Frontal cortex (tissue), 3 donors: ENCODE measurements at regions not wholly inside any gene's neighbourhood (a gene's known extent, or its start where the extent isn't known, plus 50 kb on each side); places are given as distances from the start of the nearest gene placed in this dataset.
"Not testable (repeated sequence)": the region's sequence is repeated elsewhere in the genome, so short reads cannot be mapped to it uniquely, and the experiment has no call there.

ENCODE experiments used
- DNase-seq, 2 donors: peaks; one replicate each; pipeline ENCODE4 v3.0.0; 2012; ENCODE audit warnings: low spot score in 2 of 2
- FAIRE-seq: peaks from 2 replicates; lab custom pipeline; 2012; peaks lifted over from hg19 to GRCh38; lab: Jason Lieb, UNC
- donor health status: control.
- donor health status: control.
- donor health status: control.

GRCh38 chr14:28245216-28245615 is 521.4 kb upstream of the FOXG1 start:
- FAIRE-seq (no peak), DNase-seq (no peak)

- no peak for FAIRE-seq
These were observed 519.1 kb upstream of the FOXG1 start for GRCh38 chr14:28247491-28247890.

GRCh38 chr14:28252124-28252523 is 514.5 kb upstream of the FOXG1 start:
- FAIRE-seq, DNase-seq: not testable (repeated sequence)

More at GRCh38 chr14:28247491-28247890, 519.1 kb upstream of the FOXG1 start:
- no peak for DNase-seq

- DNase-seq (no peak), FAIRE-seq (no peak)
These were observed 511.8 kb upstream of the FOXG1 start for GRCh38 chr14:28254768-28255167.

DNA sequence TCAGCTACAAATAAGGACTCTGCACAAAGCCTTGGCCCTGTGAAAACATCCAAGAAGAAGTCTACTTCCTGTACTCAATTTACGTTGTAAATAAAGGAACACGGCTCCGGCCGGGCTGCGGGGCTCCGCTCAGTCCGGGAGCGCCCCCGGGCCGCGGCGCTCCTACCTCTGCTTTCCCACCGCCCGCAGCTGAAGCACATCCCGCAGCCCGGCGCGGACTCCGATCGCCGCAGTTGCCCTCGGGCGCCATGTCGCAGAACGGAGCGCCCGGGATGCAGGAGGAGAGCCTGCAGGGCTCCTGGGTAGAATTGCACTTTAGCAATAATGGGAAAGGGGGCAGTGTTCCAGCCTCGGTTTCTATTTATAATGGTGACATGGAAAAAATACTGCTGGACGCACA is 502.3 kb upstream of the FOXG1 start:
- DNase-seq (no peak), FAIRE-seq (no peak)

DNA sequence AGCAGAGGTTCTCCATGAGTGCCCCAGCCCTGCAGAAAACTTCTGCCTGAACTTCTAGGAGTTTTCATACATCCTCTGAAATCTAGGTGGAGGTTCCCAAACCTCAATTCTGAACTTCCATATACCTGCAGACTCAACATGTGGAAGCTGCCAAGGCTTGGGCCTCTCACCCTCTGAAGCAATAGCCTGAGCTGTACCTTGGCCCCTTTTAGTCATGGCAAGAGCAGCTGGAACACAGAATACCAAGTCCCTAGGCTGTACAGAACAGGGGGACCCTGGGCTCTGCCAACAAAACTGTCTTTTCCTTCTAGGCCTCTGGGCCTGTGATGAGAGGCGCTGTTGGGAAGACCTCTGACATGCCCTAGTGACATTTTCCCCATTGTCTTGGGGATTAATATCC is 494.3 kb upstream of the FOXG1 start:
- FAIRE-seq (no peak), DNase-seq (no peak)

- no peak for DNase-seq
- FAIRE-seq, result no peak
These were observed 486.1 kb upstream of the FOXG1 start for GRCh38 chr14:28280530-28280929.

GRCh38 chr14:28280997-28281598 is 485.5 kb upstream of the FOXG1 start:
- DNase-seq (no peak), FAIRE-seq (no peak)

DNA sequence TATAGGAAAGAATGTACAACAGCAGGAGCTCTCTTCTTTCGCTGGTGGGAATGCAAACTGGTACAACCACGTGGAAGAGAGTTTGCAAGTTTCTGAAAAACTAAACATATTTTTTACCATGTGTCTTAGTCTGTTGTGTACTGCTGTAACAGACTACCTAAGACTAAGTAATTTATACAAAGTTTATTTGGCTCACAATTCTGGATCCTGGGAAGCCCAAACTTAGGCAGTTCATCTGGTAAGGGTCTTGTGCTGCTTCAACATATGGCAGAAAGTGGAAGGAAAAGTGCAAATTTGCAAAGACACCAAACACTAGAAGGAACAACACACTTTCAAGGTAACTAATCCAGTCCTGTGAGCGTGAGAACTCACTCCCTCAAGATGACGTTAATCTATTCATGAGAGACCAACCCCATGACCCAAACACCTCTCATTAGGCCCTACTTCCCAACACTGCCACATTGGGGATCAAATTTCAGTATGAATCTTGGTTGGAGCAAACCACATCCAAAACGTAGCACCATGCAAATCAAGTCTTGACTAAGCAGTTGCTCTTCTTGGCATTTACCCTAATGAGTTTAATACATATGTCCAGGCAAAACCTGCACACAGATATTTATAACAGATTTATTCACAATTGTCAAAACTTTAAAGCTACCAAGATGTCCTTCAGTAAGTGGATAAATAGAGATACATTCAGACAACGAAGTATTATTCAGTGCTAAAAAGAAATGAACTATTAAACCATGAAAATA is 481.9 kb upstream of the FOXG1 start:
- DNase-seq (no peak), FAIRE-seq (no peak)

- no peak for FAIRE-seq
- DNase-seq, result no peak
These were observed 471.6 kb upstream of the FOXG1 start for GRCh38 chr14:28294834-28295440.

GRCh38 chr14:28297559-28297958 is 469.0 kb upstream of the FOXG1 start:
- no peak for FAIRE-seq
- no peak for DNase-seq

GRCh38 chr14:28298156-28298555 is 468.4 kb upstream of the FOXG1 start:
- DNase-seq (no peak), FAIRE-seq (no peak)

DNA sequence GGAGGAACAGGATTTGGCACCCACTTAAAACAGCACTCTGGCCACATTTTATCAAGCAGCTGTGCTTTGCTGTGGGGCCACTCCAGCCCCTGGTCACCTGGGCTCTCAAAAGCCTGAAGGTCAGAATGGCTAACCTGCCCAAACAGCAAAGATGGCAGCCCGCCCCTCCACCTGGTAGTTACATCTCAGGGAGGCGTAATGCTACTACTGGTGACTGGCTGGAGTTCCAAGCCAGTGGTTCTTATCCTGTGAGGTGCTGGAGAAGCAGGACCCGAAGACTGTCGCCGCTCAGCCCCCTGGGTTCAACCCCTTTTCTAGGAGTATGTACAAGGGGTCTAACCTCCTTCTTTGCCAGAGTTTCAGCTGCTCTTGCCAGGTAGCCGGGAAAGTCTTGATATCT is 467.4 kb upstream of the FOXG1 start:
- FAIRE-seq (no peak), DNase-seq (no peak)

- FAIRE-seq (no peak), DNase-seq (no peak)
These were observed 466.2 kb upstream of the FOXG1 start for GRCh38 chr14:28300356-28300755.

DNA sequence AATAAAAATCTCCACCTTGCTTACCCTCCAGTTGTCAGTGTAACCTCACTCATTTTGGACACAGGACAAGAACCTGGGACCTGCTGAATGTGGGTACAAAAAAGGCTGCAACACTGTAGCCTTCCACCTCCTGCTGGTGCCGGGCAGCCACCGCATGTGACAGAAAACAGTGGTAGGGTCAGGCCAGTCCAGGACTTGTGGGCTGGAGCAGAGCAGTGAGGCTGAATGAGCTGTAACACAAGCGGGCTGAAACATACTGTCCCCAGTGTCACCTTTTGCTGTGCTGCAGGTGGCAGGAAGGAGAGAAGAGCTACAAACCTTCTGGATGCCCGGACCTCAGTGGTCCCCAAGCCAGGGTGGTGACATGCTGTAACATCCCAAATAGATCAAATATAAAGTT is 465.4 kb upstream of the FOXG1 start:
- FAIRE-seq (no peak), DNase-seq (no peak)

- FAIRE-seq, result no peak
- DNase-seq, result no peak
These were observed 463.3 kb upstream of the FOXG1 start for GRCh38 chr14:28303248-28303647.

- FAIRE-seq, result no peak
- DNase-seq, result no peak
These were observed 460.6 kb upstream of the FOXG1 start for GRCh38 chr14:28305938-28306337.

DNA sequence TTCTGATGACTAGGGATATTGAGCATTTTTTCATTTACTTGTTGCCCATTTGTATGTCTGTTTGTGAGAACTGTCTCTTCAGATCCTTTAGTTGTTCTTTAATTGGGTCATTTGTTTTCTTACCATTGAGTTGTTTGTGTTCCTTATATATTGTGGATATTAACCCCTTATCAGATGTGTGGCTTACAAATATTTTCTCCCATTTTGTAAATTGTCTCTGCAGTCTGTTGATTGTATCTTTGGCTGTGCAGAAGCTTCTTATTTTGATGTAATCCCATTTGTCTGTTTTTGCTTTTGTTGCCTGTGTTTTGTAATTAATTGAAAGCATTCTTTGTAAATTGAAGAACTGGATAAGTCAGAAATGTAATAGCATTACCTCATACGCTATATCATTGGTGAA is 459.1 kb upstream of the FOXG1 start:
- no peak for FAIRE-seq
- no peak for DNase-seq

- no peak for DNase-seq
- FAIRE-seq, result no peak
These were observed 457.9 kb upstream of the FOXG1 start for GRCh38 chr14:28308734-28309133.

GRCh38 chr14:28317890-28318675 is 448.5 kb upstream of the FOXG1 start:
- not testable (repeated sequence) for FAIRE-seq, DNase-seq
